CD4-positive, alpha-beta T cell treated with Interferon gamma for 1 hour (primary cell): ENCODE measurements at regions not wholly inside any gene's neighbourhood (a gene's known extent, or its start where the extent isn't known, plus 50 kb on each side); places are given as distances from the start of the nearest gene placed in this dataset.
"Not testable (repeated sequence)": the region's sequence is repeated elsewhere in the genome, so short reads cannot be mapped to it uniquely, and the experiment has no call there.

ENCODE experiments used
- DNase-seq: peaks from one replicate; pipeline ENCODE4 v3.0.0-alpha.2; 2020

DNA sequence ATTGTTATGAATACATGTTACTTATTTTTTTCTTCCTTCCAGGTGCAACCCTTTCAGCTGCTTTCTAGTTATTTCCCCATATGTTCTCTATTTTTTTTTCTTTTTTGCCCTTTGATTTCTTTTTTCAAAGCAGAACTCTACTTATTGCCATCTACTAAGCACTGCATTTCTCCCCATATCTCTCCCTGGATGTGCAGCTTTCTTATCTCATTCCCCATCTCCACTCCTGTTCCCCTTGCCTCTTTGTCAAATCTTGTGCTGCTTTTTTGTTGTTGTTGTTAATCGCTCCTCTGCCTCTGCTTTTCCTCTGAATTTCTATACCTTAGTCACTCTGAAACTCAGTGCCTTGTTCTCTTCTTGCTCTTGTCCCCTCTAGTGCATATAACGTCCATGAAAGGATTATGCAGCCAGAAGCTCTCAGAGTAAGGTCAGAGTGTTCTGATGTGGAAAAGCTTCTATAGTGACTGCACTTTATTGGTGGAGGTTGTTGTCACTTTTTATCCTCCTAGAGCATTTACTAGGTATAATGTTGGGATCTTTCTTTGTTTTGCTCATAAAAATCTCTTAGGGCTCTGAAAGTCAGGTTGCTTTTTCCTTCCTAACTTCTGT, 51.1 kb upstream of the JADE1 start:
- DNase-seq: no peak

DNA sequence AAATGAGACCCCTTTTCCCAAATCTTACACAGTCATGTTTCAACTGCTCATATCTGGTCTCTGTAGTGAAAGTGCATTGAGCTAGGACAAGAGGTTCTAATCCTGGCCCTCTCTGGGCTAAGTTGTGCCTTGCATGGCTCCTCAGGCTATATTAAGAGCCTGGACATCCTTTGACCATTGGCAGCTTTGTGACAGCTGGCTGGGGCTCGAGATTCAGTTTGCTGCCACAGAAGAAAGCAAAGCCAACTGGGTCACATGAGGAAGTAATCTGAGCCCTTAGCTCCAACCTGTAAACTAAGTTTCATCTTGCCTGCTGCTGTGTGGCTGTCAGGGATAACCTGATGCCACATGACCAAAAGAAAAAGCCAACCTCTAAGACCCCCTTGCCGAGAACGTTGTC, 51.8 kb upstream of the JADE1 start:
- no peak for DNase-seq

DNA sequence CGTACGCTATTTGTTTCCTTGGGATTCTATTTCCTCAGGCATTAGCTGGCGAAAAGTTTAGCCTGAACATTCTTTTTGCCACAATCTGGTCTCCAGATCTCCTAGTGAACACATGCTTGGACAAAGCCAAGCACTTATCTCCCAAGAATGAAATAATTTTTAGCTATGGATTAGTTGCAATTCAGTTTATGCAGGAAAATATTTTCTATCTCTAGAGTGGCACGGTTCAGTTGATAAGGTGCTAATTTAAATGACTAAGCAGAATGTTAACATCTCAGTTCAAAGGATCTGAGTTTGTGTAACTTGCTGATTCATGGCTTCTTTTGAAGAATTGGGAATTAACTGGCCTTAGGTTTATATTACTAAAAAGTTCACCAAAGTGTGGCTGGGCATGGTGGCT, 58.1 kb upstream of the JADE1 start:
- DNase-seq: no peak

DNA sequence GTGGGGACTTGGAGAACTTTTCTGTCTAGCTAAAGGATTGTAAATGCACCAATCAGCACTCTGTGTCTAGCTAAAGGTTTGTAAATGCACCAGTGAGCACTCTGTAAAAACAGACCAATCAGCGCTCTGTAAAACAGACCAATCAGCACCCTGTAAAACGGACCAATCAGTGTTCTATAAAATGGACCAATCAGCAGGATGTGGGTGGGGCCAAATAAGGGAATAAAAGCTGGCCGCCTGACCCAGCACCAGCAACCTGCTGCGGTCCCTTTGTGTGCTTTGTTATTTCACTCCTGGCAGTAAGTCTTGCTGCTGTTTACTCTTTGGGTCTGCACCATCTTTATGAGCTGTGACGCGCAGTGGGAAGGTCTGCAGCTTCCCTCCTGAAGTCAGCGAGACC, 67.8 kb upstream of the JADE1 start:
- not testable (repeated sequence) for DNase-seq

DNA sequence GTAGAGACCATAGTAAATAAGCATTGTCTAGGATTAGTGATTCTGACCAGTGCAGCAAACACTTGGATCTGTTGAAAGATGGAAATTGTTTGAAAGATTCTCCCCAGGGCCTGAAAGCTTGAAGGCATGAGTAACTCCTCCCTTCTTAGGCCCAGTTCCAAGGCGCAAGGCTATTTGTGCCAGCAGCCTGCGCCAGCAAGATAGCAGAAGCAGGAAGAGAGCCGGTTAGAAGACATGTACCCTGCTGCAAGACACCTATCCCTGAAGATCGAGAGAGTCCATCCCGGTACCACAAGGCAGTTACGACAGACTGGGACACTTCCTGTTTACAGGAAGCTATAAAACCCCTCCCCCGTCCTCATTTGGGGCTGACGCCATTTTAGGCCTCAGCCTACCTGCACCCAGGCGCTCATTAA, 72.4 kb upstream of the JADE1 start:
- no peak for DNase-seq

DNA sequence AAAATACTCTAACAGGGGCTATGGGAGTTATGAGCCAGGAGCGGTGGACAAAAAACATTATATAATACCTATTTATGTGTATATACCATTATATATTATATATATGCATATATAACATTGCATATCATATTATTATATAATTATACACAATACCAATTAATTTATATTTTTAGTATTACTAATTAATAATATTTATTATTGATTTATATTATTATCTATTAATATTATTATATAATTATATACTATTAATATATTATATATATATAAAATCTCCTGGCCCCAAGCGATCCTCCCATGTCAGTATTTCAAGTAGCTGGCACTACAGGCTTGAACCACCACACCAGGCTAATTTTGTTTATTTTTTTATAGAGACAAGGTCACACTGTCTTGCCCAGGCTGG, 73.8 kb upstream of the JADE1 start:
- DNase-seq: no peak

DNA sequence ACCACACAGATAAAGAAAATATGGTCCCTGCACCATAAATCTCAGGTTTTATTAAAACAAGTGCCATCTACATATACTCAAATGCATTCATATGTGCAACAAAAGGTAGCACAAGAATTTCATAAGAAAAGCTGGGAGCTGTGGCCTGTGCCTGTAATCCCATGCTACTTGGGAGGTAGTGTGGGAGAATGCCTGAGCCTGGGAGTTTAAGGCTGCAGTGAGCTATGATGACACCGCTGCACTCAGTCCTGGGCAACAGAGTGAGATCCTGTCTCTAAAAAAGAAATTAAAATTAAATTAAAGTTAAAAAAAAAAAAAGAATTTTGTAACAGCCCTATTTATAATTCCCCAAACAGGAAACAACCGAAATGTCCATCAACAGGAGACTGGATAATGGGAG, 81.3 kb upstream of the JADE1 start:
- no peak for DNase-seq

DNA sequence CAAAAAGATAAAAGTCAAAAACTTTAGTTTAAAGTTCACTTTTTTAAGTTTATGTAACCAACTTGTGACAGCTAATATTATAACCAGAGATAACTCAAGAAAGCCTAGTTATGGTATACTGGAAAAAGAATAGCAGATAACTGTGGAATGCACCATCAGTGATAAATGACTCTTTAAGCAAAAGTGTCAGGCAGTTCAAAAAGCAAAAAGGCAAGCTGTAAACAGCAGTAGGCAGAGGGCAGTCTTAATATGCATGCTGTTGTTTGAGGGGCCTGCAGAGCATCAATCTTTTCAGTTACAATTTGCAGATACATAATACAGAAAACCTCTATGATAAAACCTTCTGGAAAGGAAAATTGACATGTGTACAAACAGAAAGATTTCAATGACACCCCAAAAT, 81.8 kb upstream of the JADE1 start:
- DNase-seq: no peak

DNA sequence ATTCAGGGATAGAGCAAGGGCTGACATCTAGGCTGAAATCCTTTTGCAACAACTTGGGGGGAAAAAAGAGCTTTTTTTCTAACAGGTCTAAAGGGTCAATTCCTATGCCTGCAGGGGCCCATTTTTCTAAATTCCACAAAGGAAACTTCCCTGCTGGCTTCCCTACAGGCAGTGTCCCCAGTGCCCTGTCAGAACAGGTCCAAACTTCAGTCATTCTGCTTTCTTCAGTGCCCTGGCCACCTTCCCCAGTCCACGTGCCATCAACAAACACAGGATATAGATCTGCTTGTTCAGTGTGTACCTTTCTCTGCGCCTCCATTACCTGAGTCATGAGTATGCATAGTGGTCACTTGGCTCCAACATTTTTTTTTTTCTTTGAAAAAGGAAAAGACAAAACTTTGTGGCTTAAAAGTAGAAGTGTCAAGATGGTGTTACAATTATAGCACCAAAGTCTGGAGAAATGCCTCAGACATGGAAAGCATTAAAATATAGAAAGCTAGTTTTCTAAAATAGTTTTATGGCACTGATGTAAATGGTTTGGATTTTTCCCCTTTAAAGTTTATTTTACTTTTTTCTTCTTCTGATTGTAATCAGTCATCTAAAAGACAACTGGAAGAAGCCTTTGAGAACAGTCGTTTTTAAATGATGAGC, 84.0 kb upstream of the JADE1 start:
- no peak for DNase-seq

DNA sequence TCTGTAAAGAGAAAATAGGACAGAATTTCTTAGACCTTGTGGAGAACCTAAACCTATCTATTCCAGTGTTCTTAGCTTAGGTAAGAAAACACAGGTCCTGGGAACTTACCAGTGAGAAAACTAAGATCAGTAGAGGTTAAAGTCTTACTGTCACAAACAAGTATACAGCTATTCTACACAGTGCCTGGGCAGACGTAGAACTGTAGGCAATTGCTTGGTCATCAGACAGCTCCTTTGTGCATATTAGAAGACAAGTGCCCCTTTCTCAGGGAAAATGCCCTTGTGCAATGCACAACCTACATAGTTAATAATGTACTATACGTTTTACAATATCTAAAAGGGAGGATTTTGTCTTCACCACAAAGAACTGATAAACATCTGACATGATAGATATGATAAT, 86.6 kb upstream of the JADE1 start:
- no peak for DNase-seq

DNA sequence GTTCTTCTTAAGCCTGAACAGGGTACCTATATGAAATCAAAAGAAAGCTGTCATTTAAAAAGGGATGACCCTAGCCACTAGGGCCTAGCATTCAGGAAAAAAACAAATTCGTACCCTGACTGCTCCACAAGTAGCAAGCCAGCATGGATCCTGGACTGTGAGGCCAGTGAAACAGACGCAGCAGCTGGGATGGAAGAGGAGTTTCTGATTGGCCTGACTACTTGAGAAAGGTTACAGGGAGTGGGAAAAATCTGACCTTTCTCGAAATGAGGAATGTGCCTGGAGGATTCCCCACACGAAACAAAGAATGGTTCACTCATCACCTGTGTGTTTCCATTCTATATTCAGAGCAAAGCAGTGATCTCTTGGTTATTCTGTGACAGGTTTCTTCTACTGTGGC, 87.6 kb upstream of the JADE1 start:
- DNase-seq: no peak

DNA sequence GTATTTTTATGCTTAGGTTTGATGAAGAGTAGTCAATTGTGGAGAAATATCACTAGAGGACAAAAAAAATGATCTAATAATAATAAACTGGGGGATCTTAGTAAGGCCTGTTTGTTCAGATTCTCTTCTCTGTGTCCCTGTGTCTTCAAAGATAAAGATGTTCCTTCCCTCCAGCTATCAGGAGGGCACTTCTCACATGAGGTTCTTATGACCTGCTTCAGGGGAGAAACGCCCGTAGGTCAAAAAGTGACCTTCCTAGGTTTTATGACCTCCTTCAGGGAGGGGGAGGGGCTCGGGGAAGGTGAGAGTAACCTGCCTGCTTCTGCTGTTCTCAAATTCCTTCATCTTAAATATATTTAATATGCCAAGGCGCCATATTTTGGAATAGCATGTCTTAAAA, 89.2 kb upstream of the JADE1 start:
- DNase-seq: no peak

DNA sequence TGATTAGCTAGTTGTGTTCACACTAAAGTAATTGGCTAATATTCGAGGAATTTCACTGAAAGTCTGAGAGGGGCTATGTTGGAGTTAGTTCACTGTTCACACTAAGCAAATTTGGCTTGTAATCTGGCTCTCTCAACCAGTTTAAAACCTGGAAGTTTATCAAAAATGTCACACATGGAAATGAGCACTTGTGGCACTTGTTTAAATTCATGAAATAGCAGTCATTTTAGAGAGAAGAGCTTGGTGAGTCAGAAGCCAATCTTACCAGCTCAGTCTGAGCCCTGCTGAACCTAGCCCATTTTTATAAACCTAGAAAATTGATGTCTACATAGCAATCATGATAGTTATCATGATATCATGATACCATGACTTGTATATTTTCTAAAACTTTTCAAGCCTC, 90.7 kb upstream of the JADE1 start:
- no peak for DNase-seq

DNA sequence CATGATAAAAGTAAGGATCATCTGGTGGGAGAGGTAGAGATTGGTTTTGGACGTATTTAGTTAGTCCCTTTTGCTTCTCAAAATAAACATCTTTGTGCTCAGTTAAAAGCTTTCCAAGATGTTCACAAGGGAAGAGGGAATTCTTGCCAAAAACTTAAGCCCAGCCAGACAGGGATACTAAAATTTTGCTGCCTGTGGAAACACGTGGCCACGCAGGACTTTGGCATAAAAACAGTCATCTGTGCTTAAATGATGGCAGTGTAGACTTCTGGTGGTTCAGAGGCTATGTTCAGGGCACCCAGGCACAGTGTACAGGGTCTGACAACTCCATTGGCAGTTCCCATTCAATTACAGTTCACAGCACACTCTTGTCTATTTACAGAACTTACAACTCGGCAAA, 93.2 kb upstream of the JADE1 start:
- DNase-seq: no peak

DNA sequence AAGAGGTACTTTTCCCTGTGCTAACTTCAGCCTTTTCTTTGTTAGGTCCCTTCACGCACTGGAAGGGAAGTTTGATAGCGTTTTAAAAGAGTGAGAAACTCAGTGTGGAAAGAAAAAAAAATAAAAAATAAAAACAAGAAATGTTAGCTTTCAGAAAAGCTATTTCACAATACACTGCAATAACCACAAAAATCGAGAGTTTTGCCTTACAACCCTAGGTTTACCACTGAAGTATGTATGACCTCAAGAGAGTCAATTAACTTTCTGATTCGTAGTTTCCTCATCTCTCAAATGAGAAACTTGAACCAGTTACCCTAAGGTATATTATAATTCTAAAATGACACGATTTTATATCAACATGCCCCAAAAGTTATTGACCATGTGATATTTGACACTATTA, 93.9 kb upstream of the JADE1 start:
- no peak for DNase-seq

DNA sequence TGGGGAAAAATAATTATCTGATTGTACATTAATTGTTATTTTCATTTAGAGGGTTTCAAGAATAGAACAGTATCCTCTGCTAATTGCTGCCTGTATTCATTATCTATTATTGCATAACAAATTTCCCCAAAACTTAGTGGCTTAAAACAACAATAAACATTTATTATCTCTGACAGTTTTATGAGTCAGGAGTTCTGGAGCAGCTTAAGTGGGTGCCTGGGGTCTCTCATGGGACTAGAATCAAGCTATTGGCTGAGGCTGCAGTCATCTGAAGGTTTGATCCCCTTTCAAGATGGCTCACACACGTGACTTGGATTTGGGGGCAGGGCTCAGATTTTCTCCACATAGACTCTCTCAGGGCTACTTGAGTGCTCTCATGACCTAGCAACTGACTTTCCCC, 98.1 kb upstream of the JADE1 start:
- no peak for DNase-seq

DNA sequence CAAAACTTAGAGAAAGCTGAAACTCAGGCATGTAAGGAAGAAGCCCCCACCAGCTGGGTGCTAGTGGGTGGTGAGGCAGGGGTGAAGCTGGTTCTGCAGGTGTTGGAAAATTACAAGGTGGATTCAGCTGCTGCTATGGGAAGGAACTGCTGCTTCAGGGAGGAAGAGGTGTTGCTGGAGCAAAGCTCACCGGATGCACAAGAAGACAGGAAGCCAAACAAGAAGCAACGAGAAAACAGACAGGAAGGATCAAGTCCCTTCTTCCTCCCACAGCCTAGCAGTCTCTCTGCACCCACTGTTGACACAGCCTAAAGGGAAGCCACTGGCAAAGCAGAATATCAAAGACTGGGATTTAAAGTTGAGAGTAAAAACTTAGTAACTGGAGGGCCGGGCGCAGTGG, 100.2 kb upstream of the JADE1 start:
- DNase-seq: no peak

DNA sequence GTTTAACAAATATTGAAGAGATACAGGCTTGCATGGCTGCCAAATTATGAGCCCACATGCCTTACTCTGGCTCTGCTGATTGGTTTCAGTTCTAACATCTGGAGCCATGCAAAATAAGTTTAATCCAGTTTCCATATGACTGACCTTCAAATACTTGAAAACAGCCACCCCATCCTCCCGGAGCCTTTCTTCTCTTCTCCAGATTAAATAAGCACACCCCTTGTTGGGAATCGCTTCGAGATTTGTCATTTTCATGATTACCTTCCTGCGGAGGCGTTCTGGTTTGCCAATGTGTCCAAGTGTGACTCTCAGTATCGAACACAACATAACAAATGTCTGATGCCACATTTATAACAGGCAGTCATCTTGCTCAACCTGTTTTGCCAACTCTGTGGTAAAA, 101.6 kb upstream of the JADE1 start:
- no peak for DNase-seq

DNA sequence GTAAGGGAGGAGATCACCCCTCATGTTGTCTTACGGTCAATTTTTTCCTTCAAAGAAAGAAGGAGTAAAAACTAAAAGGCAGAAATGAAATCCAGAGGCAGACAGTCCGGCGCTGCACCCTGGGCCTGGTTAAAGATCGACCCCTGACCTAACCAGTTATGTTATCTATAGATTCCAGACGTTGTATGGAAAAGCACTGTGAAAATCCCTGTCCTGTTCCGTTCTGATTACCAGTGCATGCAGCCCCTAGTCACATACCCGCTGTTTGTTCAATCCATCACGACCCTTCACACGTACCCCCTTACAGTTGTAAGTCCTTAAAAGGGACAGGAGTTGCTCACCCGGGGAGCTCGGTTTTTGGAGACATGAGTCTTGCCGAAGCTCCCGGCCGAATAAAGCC, 105.6 kb upstream of the JADE1 start:
- no peak for DNase-seq

DNA sequence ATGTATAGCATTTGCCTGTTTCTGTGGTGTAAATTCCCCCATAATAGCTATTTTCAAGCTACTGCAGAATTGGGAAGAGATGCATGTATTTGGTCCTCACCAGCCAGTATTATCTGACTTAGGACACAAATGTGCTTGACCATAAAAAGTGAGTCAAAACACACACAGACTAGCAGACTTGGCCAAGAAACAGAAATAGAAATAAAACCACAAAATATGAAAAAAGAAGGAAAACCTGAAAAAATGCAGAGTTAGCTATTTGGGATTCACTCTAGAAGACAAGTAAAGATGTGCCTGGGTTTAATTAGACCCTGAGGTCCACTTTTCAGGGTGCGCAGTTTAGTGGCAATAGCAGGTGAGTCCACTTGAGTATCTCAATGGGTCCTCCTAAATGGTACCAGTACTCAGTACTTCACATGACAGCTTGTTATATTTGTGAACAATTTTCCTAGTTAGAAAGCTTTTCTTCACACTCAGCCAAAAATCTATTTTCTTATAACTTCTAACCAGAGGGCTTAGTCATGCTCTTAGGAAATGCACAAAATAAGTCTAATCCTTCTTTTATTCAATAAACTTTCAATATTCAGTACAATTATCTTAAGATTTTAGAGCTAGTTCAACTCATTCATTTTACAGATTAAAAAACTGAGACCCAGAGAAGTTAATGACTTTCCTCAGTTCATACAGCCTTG, 108.7 kb upstream of the JADE1 start:
- no peak for DNase-seq

DNA sequence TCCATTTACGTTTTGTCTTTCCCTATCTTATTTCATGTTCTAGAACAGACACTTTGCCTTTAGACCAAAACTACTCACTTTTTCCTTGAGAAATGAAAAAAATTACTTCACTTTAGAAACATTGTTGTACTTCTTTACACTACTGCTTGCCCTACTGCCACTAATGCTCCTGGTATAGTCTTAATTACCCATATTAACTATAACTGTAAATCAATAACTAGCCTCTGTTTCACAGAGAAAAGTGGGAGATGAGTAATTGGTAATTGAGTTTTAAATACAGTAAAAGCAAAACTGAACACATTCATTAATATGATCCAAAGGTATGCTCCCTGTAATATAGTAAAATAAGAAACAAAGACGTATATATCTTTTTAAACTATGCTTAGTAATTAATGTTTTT, 111.1 kb upstream of the JADE1 start:
- no peak for DNase-seq

DNA sequence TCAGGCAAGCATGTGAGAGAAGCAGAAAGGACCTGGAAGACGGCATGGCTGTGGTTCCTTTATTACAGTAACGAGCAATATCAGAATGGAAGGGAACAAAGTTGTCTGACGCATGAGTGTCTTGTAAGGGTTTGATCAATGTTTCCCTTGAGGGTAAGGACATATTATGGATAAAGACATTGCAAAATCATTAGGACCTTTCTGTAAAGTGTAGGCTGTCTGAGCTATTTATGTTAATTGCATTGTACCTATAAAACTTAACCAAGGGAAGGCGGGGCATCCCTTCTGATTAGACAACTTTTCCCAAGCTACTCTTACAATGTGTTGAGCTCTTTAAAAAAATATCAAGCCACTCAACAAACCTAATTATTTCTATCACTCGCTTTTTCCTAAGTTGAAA, 112.2 kb upstream of the JADE1 start:
- DNase-seq: no peak

DNA sequence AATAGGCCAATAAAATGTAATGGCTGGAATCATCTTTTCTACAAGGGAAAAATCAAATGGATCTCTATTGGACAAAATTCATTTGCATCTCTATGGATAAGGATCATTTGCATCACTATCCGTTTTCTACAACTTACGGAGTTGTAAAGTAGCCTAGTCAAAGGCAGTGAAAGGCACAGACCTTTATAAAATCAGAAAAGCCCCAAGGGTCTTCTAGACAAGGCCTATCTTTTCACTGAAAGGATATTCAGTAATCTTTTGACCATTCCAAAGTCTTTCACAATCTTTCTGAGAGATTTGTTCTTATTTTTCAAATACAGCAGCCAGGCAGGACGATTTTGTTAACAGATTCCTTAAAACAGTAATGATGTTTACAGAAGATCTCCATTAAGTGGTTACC, 119.5 kb upstream of the JADE1 start:
- no peak for DNase-seq

DNA sequence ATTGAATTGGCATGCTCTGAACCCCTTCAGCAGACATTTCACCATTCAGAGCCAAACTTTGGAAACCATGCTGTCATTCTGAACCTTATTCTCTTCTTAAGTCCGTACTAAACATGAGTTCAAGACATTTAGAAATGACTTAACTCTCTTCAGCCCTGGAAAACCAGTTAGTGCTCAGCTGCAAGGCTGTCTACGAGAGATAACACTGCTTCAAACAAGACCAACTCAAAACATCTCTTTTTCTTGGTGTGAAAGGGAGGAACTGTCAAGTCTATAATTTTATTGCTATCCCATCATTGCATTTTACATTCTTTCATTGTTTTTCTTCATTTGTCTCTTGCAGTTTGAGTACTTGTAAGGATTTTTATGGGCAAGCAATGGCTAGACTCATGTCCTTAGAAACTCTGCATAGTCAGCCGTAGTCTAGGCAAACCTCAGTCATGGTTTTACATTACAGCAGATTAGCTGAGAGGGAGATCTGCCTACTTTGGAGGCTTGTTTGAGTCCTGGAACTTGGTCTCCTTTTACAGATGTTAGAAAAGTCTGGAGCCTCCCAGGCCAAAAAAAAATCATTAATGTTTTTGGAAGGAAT, 120.6 kb upstream of the JADE1 start:
- DNase-seq: no peak
